ENCODE measurements at regions not wholly inside any gene's neighbourhood (a gene's known extent, or its start where the extent isn't known, plus 50 kb on each side); places are given as distances from the start of the nearest gene placed in this dataset.

DNA sequence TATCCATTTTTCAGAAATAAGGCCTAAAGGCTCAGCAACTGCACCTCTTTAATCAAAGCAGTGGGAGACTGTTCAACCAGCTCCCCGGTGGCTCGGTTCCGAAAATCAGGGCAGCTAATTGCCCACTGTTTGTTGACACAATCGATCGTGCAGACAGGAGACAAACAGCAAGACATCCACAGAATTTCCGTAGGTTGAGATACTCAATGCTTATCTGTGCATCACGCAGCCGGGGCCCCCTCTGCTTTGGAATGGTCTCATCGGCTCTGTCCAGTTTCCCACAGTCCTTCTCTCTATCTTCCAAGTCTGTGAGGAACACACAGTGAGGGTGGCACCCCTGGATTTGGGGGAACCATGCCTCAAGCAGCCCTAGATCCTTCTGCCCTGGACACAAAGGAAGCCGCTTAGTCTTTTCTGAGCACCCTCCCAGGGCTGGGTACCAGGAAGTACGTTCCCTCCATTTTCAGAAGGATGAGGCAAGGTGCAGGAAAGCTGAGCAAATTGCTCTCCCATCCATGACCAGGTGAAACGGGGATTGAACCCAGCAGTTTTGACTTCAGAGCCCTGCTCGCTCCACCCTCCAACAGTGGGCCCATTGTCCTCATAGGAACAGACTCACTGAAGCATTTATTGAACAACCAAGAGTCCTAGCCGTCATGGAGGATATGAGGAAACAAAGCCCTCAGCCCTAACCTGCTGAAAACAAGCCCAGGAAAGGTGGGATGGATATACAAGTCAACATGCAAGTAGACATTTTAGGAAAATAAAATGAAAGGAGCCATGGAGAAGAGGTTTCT, 70.7 kb downstream of the C16orf95 start:
- TF ChIP-seq GATA2 (IDR thresholded peaks at IDR 0.05; ENCODE audit: low read depth, low read length) (no peak), GATA3 (IDR thresholded peaks at IDR 0.05; ENCODE audit: low read depth, low read length) (no peak)
